Stomach smooth muscle (tissue), 2 donors: ENCODE measurements at regions not wholly inside any gene's neighbourhood (a gene's known extent, or its start where the extent isn't known, plus 50 kb on each side); places are given as distances from the start of the nearest gene placed in this dataset.
"Not testable (repeated sequence)": the region's sequence is repeated elsewhere in the genome, so short reads cannot be mapped to it uniquely, and the experiment has no call there.

Experiments
- H3K27ac ChIP-seq: one replicate; pipeline ENCODE4 v1.7.0; 2013; ENCODE audit warnings: mild to moderate bottlenecking, low read length, inconsistent platforms
- H3K27me3 ChIP-seq, 2 donors: one replicate each; pipeline ENCODE4 v1.7.0; 2013; ENCODE audit warnings: low read length in 2 of 2; ENCODE audit not compliant: insufficient read depth in 2 of 2, control insufficient read depth in 1 of 2
- H3K36me3 ChIP-seq, 2 donors: one replicate each; pipeline ENCODE4 v1.7.0; 2013; ENCODE audit warnings: low read length in 2 of 2; ENCODE audit not compliant: control insufficient read depth in 2 of 2, insufficient read depth in 2 of 2
- H3K4me1 ChIP-seq: one replicate; pipeline ENCODE4 v1.7.0; 2013; ENCODE audit warnings: low read length; ENCODE audit not compliant: control insufficient read depth, insufficient read depth
- H3K4me3 ChIP-seq, 2 donors: one replicate each; pipeline ENCODE4 v1.7.0; 2013; ENCODE audit warnings: low read length in 2 of 2
- H3K9ac ChIP-seq, 2 donors: one replicate each; pipeline ENCODE4 v1.7.0; 2013; ENCODE audit warnings: low read length in 2 of 2, mild to moderate bottlenecking in 1 of 2
- H3K9me3 ChIP-seq, 2 donors: one replicate each; pipeline ENCODE4 v1.7.0; 2013; ENCODE audit warnings: low read length in 2 of 2; ENCODE audit not compliant: control insufficient read depth in 2 of 2
- donor health status: healthy.
- donor health status: Pancreatic carcinoma.

DNA sequence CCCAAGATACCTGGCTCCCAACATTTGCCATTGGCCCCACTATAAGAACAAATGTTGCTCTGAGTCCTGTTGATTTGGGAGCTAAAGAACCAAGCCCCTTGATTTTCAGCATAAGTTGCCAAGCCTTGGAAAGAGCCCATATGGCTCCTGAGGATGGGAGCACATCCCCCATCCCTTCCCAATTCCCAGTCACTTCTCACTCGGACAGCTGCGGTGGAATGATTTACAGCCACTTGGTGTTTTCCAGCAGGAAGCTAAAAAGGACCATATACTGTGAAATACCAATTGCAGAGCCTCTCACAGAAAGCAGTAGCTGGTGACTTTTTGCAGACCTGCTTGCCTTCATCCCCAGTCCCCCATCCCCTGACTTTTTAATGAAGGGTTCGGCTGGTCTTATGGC is 524.6 kb downstream of the GRIN2A start:
- no peaks in the 10 kb centered on the region for H3K9me3 ChIP-seq
- H3K27me3 ChIP-seq: peaks cover 3 to 9% of the 10 kb centered on the region in 2 donors
- no peak overlapping the region for H3K27ac ChIP-seq
- H3K9ac ChIP-seq: no peak overlapping the region
- H3K4me1 ChIP-seq: no peaks in the 10 kb centered on the region
- H3K4me3 ChIP-seq: no peak overlapping the region
- no peaks in the 10 kb centered on the region for H3K36me3 ChIP-seq

DNA sequence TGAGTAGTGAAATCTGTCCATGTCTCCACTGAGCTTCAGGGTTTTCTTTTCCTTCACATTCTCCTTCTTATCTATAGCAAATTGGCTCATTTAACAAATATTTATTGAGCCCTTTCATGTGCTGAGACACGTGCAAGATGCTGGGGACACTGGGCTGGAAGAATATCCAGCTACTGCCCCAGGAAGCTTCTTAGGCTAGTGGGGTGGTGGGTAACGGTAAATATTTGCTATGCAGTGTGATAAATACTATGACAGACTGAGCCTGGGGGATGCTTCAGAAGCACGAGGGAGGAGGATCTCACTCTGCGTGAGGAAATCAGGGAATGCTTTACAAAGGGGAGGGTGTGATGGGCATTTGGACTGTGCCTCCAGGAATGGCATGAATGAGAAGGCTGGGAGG is 524.1 kb downstream of the GRIN2A start:
- Histone ChIP-seq H3K9ac (no peak overlapping the region), H3K4me3 (no peak overlapping the region), H3K36me3 (no peaks in the 10 kb centered on the region), H3K4me1 (no peaks in the 10 kb centered on the region), H3K27me3 (peaks cover 3 to 9% of the 10 kb centered on the region in 2 donors), H3K27ac (no peak overlapping the region), H3K9me3 (no peaks in the 10 kb centered on the region)

DNA sequence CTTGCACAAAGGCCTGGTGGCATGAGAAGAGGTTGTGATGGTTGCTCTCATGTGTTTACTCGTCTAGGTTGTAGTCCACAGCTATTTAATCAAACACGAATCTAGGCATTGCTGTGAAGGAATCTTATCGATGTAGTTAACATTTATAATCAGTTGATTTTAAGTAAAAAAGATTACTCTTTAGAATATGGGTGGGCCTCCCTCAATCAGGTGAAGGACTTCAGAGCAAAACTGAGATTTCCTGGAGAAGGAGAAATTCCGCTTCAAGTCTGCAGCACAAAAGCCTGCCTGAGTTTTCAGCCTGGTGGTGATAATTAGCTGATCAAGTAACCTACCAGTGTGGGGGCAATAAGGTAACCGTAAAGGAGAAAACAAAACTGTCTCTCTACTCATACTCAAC is 523.6 kb downstream of the GRIN2A start:
- H3K9me3 ChIP-seq: no peaks in the 10 kb centered on the region

DNA sequence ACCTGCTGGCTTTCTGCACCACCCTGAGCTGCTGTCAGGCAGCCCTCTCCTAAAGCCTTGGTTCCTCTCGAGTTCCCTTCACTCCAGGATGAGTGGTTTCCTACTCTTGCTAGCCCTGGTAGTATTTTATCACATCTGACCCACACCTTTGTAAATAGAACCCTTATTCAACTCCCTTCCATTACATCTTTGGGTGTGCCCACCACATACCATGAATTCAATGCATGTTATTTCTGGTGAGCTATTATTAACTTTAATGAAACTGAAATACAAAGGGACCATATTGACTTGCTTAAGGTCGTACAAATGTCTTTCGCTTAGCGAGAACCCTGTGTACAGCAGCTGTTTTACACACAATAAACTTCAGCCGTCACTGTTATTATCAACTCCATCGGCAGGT is 521.3 kb downstream of the GRIN2A start:
- Histone ChIP-seq H3K9me3 (no peaks in the 10 kb centered on the region), H3K27ac (no peak overlapping the region), H3K27me3 (peaks cover 3 to 9% of the 10 kb centered on the region in 2 donors), H3K36me3 (no peaks in the 10 kb centered on the region), H3K4me3 (no peak overlapping the region), H3K4me1 (no peaks in the 10 kb centered on the region), H3K9ac (no peak overlapping the region)

More for the DNA sequence above, 523.6 kb downstream of the GRIN2A start:
- Histone ChIP-seq H3K36me3 (no peaks in the 10 kb centered on the region), H3K4me3 (no peak overlapping the region), H3K4me1 (no peaks in the 10 kb centered on the region), H3K27me3 (peaks cover 3 to 9% of the 10 kb centered on the region in 2 donors), H3K27ac (no peak overlapping the region), H3K9ac (no peak overlapping the region)

- Histone ChIP-seq H3K27me3 (peaks cover 3 to 9% of the 10 kb centered on the region in 2 donors), H3K4me3 (no peak overlapping the region), H3K27ac (no peak overlapping the region), H3K9me3 (no peaks in the 10 kb centered on the region), H3K9ac (no peak overlapping the region), H3K4me1 (no peaks in the 10 kb centered on the region), H3K36me3 (no peaks in the 10 kb centered on the region)
These were observed 520.8 kb downstream of the GRIN2A start for GRCh38 chr16:9661336-9662017.

- no peak overlapping the region for H3K4me3 ChIP-seq
- H3K9me3 ChIP-seq: no peaks in the 10 kb centered on the region
- H3K9ac ChIP-seq: no peak overlapping the region
- no peak overlapping the region for H3K27ac ChIP-seq
- no peaks in the 10 kb centered on the region for H3K4me1 ChIP-seq
- H3K36me3 ChIP-seq: no peaks in the 10 kb centered on the region
- peaks cover 0 to 6% of the 10 kb centered on the region in 2 donors for H3K27me3 ChIP-seq
These were observed 518.6 kb downstream of the GRIN2A start for GRCh38 chr16:9663588-9663987.

DNA sequence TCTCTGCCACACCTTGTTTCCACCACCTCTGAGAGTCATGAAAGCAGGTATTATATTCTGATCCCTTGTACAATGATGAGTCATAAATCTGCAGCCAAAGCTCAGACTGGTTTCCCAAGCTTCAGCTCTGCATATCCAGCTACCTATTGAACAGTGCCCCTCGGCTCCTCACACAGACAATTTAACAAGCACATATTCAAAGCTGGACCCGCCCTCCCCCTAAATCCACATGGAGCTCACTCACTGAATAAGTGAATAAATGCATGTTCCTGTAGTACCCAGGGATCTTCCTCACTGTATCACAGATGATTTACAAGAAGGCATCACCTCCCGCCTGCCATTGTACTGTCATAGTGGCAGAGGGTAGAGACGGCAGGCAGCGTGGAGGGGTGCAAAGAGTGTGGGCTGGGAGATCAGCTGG is 516.4 kb downstream of the GRIN2A start:
- Histone ChIP-seq H3K27me3 (no peaks in the 10 kb centered on the region), H3K36me3 (no peaks in the 10 kb centered on the region), H3K4me1 (no peaks in the 10 kb centered on the region), H3K4me3 (no peak overlapping the region), H3K27ac (no peak overlapping the region), H3K9me3 (no peaks in the 10 kb centered on the region), H3K9ac (no peak overlapping the region)

DNA sequence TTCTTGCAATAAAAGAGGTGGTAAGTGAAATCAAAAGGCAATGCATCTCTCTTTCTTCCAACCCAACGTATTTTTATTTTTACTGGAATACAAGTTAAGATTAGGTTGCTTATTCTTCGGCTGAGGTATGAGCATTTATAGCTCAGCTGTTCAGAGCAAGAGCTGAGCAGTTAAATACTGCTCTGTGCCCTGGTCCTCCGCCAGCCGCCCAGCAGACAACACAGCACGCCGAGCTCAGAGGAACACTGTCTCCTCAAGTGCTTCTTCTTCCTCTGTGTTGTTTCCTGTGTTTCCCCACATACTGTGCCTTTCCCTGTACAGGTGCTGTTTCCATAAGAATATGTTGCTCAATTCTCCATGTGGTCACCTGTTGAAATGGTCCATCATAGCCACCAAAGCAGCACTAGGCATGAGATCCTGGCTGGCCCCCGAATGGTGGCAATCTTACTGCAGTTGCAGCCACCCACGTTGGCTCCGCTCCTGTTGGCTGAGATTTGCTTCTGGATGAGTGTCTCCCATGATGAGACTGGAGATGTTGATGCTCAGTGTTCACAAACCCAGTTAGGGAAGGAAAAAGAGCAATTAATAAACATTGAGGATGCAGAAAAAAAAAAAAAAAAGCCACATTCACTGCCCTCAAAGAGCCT is 515.3 kb downstream of the GRIN2A start:
- no peaks in the 10 kb centered on the region for H3K27me3 ChIP-seq
- no peaks in the 10 kb centered on the region for H3K4me1 ChIP-seq
- no peak overlapping the region for H3K4me3 ChIP-seq
- no peak overlapping the region for H3K9ac ChIP-seq
- no peaks in the 10 kb centered on the region for H3K9me3 ChIP-seq
- no peaks in the 10 kb centered on the region for H3K36me3 ChIP-seq
- no peak overlapping the region for H3K27ac ChIP-seq

DNA sequence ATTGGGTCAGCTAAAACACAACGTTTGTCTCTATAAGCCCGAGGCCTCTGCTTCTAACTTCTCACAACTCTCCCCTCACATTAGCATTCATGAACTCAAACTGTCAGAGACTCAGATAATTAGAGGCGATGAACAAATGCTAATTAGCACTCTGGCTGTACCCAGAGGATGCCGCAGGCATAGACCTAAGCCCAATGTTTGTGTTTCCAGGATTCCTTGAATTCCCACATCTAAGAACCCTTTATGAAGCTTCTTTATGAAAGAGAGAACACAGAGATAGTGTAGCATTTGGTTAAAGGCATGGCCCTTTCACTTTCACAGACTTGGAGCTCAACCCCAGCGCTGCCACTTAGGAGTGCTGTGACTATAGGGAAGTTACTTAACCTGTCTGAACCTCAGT is 512.2 kb downstream of the GRIN2A start:
- H3K9ac ChIP-seq: no peak overlapping the region
- no peaks in the 10 kb centered on the region for H3K27me3 ChIP-seq
- no peak overlapping the region for H3K27ac ChIP-seq
- H3K4me1 ChIP-seq: no peaks in the 10 kb centered on the region
- H3K4me3 ChIP-seq: no peak overlapping the region
- H3K36me3 ChIP-seq: no peaks in the 10 kb centered on the region
- H3K9me3 ChIP-seq: no peaks in the 10 kb centered on the region

DNA sequence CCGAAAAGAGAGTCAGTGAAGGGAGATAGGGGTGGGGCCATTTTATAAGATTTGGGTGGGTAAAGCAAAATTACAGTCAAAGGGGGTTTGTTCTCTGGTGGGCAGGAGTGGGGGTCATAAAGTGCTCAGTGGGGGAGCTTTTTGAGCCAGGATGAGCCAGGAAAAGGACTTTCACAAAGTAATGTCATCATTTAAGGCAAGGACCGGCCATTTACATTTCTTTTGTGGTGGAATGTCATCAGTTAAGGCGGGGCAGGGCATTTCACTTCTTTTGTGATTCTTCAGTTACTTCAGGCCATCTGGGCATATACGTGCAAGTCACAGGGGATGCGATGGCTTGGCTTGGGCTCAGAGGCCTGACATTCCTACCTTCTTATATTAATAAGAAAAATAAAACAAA is 511.6 kb downstream of the GRIN2A start:
- H3K9ac ChIP-seq, H3K9me3 ChIP-seq, H3K27me3 ChIP-seq, H3K4me3 ChIP-seq, H3K4me1 ChIP-seq, H3K36me3 ChIP-seq, H3K27ac ChIP-seq: not testable (repeated sequence)

- H3K9me3 ChIP-seq, H3K9ac ChIP-seq, H3K27me3 ChIP-seq, H3K27ac ChIP-seq, H3K4me3 ChIP-seq, H3K4me1 ChIP-seq, H3K36me3 ChIP-seq: not testable (repeated sequence)
These were observed 505.5 kb downstream of the GRIN2A start for GRCh38 chr16:9676560-9677300.
